OCI-LY7 (cell line): ENCODE measurements at regions not wholly inside any gene's neighbourhood (a gene's known extent, or its start where the extent isn't known, plus 50 kb on each side); places are given as distances from the start of the nearest gene placed in this dataset.

Experiments
- BruUV-seq: library from RNA; stranded (reverse); fragments of 400-500 nt; replicated peaks from 2 replicates; lab custom pipeline; 2021; lab: Mats Ljungman, UMichigan
- CTCF ChIA-PET: fragments of 300-600 bp; sonication (Branson Sonifier 250); formaldehyde crosslinking; loops from one replicate; lab custom pipeline; 2022; ENCODE audit warnings: antibody characterized with exemption; ENCODE audit not compliant: unreplicated experiment; lab: Charles Lee
- POLR2A ChIA-PET: fragments of 300-600 bp; sonication (Branson Sonifier 250); formaldehyde crosslinking; loops from one replicate; lab custom pipeline; 2022; ENCODE audit warnings: antibody characterized with exemption; lab: Charles Lee
- DNase-seq: peaks from one replicate; pipeline ENCODE4 v3.0.0-alpha.2; 2015; ENCODE audit warnings: low spot score
- H2AFZ ChIP-seq: fragments of 200-600 bp; sonication (generic), shearing (Covaris generic); 2 replicates; pipeline ENCODE4 v1.6.1; 2014; ENCODE audit warnings: mild to moderate bottlenecking, antibody characterized with exemption, low read length, moderate library complexity
- H3K27ac ChIP-seq: fragments of 200-600 bp; sonication (generic); 2 replicates; pipeline ENCODE4 v1.5.1; 2014; ENCODE audit warnings: mixed run types, low read depth, mild to moderate bottlenecking, moderate library complexity, low read length, inconsistent platforms; ENCODE audit not compliant: poor library complexity, severe bottlenecking
- H3K36me3 ChIP-seq: fragments of 200-600 bp; sonication (generic); 2 replicates; pipeline ENCODE4 v1.6.1; 2014; ENCODE audit warnings: mild to moderate bottlenecking, antibody characterized with exemption, low read length, moderate library complexity, mixed read lengths; ENCODE audit not compliant: insufficient read depth
- H3K4me1 ChIP-seq: fragments of 200-600 bp; sonication (generic); 2 replicates; pipeline ENCODE4 v1.5.1; 2014; ENCODE audit warnings: mild to moderate bottlenecking, low read length; ENCODE audit not compliant: insufficient read depth, poor library complexity, severe bottlenecking
- H3K4me2 ChIP-seq: fragments of 200-600 bp; sonication (generic); 2 replicates; pipeline ENCODE4 v1.6.1; 2014; ENCODE audit warnings: mild to moderate bottlenecking, low read length
- H3K4me3 ChIP-seq: fragments of 200-600 bp; sonication (generic); 2 replicates; pipeline ENCODE4 v1.5.1; 2014; ENCODE audit warnings: mild to moderate bottlenecking, low read depth, low read length; ENCODE audit not compliant: poor library complexity, severe bottlenecking
- H3K79me2 ChIP-seq: fragments of 200-600 bp; sonication (generic); 2 replicates; pipeline ENCODE4 v1.6.1; 2016; ENCODE audit warnings: low read depth, mild to moderate bottlenecking, low read length, moderate library complexity, mixed read lengths; ENCODE audit not compliant: insufficient read depth
- H3K9me2 ChIP-seq: fragments of 200-600 bp; sonication (generic); 2 replicates; pipeline ENCODE4 v1.6.1; 2016; ENCODE audit warnings: mild to moderate bottlenecking, low read length, mixed read lengths; ENCODE audit not compliant: insufficient read depth
- H3K9me3 ChIP-seq: fragments of 200-600 bp; sonication (generic); 2 replicates; pipeline ENCODE4 v1.6.1; 2014; ENCODE audit warnings: mild to moderate bottlenecking, mixed run types, low read length, mixed read lengths
- H4K20me1 ChIP-seq: fragments of 200-600 bp; sonication (generic); 2 replicates; pipeline ENCODE4 v1.6.1; 2014; ENCODE audit warnings: mild to moderate bottlenecking, antibody characterized with exemption, low read length, moderate library complexity, mixed read lengths; ENCODE audit not compliant: insufficient read depth
- EZH2phosphoT487 ChIP-seq: fragments of 200-600 bp; sonication (generic); IDR thresholded peaks from 2 replicates; pipeline ENCODE4 v1.6.1; 2018; ENCODE audit warnings: low read depth, borderline replicate concordance, mild to moderate bottlenecking, mixed run types, antibody characterized with exemption, low read length, moderate library complexity, mixed read lengths
- intact Hi-C: fragments of 100-400 bp; cut with micrococcal nuclease; formaldehyde crosslinking; loops from one replicate; pipeline ENCODE4 v1.10.0; 2022; ENCODE audit not compliant: unreplicated experiment
- TF ChIP-seq, protein P1 (sequence below): fragments of 200-600 bp; sonication (generic); conservative IDR thresholded peaks from 2 replicates; pipeline ENCODE4 v1.5.1; 2014; ENCODE audit warnings: mild to moderate bottlenecking, antibody characterized with exemption, low read length, moderate library complexity, mixed read lengths

- H3K36me3 ChIP-seq, result no peaks in the 10 kb centered on the region
- no peaks in the 10 kb centered on the region for H3K9me2 ChIP-seq
- no peaks in the 10 kb centered on the region for H3K9me3 ChIP-seq
- no TSS peak for BruUV-seq
- no peaks in the 10 kb centered on the region for H4K20me1 ChIP-seq
- H3K79me2 ChIP-seq, result no peaks in the 10 kb centered on the region
- intact Hi-C loops, result no loop called here
- no peak for DNase-seq
- CTCF ChIA-PET, result no interaction called here
- no peak overlapping the region for H3K4me2 ChIP-seq
- POLR2A ChIA-PET, result no interaction called here
- H3K4me1 ChIP-seq, result no peaks in the 10 kb centered on the region
- TF ChIP-seq EZH2phosphoT487, result no peak
- TF ChIP-seq, protein P1, sequence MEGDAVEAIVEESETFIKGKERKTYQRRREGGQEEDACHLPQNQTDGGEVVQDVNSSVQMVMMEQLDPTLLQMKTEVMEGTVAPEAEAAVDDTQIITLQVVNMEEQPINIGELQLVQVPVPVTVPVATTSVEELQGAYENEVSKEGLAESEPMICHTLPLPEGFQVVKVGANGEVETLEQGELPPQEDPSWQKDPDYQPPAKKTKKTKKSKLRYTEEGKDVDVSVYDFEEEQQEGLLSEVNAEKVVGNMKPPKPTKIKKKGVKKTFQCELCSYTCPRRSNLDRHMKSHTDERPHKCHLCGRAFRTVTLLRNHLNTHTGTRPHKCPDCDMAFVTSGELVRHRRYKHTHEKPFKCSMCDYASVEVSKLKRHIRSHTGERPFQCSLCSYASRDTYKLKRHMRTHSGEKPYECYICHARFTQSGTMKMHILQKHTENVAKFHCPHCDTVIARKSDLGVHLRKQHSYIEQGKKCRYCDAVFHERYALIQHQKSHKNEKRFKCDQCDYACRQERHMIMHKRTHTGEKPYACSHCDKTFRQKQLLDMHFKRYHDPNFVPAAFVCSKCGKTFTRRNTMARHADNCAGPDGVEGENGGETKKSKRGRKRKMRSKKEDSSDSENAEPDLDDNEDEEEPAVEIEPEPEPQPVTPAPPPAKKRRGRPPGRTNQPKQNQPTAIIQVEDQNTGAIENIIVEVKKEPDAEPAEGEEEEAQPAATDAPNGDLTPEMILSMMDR, result no peak
- H3K4me3 ChIP-seq, result no peak overlapping the region
- no peak overlapping the region for H3K27ac ChIP-seq
- H2AFZ ChIP-seq, result no peak overlapping the region
These were observed 670.7 kb upstream of the ZNF804A start for GRCh38 chr2:183927406-183928325.

- Histone ChIP-seq H3K9me3 (no peaks in the 10 kb centered on the region), H2AFZ (no peak overlapping the region), H3K36me3 (no peaks in the 10 kb centered on the region), H3K4me2 (no peak overlapping the region), H3K79me2 (no peaks in the 10 kb centered on the region), H3K27ac (no peak overlapping the region), H4K20me1 (no peaks in the 10 kb centered on the region), H3K9me2 (no peaks in the 10 kb centered on the region), H3K4me3 (no peak overlapping the region), H3K4me1 (no peaks in the 10 kb centered on the region)
- intact Hi-C loops, result no loop called here
- TF ChIP-seq EZH2phosphoT487, result no peak
- TF ChIP-seq, protein P1, result no peak
- CTCF ChIA-PET, result no interaction called here
- POLR2A ChIA-PET, result interaction anchor here (0.8 kb wide), 1 partner anchor 38 kb away, joined by 3 read pairs; no protein-coding TSS in a partner anchor
- no TSS peak for BruUV-seq
- no peak for DNase-seq
These were observed 663.3 kb upstream of the ZNF804A start for GRCh38 chr2:183935005-183935404.

DNA sequence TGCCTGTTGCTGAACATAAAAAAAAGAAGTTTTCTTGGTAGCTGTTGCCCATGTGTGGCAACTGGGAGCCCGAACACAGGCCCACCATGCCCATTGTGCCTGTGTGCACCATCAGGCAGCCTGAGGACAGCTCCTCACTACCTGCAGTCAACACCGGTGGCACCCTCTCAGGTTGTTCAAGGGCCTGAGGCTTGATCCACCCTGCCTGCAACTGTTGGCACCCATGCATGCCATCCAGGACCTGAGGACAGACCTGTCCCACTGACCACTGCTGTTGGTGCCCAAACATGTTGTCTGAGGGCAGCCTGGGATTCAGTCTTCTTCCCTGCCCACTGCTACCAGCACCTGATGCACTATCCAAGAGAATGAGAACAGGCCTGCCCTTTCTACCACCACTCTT, 661.1 kb upstream of the ZNF804A start:
- BruUV-seq, result no TSS peak
- CTCF ChIA-PET, result no interaction called here
- intact Hi-C loops, result no loop called here
- Histone ChIP-seq H3K4me1 (no peaks in the 10 kb centered on the region), H3K9me3 (no peaks in the 10 kb centered on the region), H3K27ac (no peak overlapping the region), H3K4me2 (no peak overlapping the region), H4K20me1 (no peaks in the 10 kb centered on the region), H3K9me2 (0 out of 2 replicates have a peak, but pooled peaks cover 2% of the 10 kb centered on the region), H3K79me2 (no peaks in the 10 kb centered on the region), H2AFZ (no peak overlapping the region), H3K4me3 (no peak overlapping the region), H3K36me3 (no peaks in the 10 kb centered on the region)
- POLR2A ChIA-PET, result no interaction called here
- TF ChIP-seq, protein P1, result no peak
- no peak for TF ChIP-seq EZH2phosphoT487
- no peak for DNase-seq
